CD1c-positive myeloid dendritic cell (primary cell): ENCODE measurements at regions not wholly inside any gene's neighbourhood (a gene's known extent, or its start where the extent isn't known, plus 50 kb on each side); places are given as distances from the start of the nearest gene placed in this dataset.

Experiments used
- DNase-seq: peaks from one replicate; pipeline ENCODE4 v3.0.0-alpha.2; 2016; ENCODE audit errors: extremely low spot score

DNA sequence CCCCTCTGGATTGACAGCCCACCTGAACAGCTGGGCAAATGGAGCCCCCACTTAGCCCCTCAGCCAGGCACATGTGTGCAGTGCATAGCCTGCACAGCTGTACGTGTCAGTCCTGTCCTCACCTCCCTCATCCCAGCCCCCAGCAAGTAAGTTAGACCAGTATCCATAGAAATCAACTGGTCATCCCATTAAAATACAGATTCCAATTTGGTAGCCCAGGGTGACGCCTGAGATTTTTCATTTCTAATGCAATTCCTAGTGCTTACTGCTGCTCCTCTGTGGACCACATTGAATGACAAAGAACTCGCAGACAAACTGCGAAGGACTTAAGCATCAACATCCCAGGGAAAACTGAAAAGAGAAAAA, 99.0 kb upstream of the GJB5 start:
- no peak for DNase-seq

GRCh38 chr1:34656299-34656698, 98.5 kb upstream of the GJB5 start:
- DNase-seq = no peak

GRCh38 chr1:34656731-34657130, 98.1 kb upstream of the GJB5 start:
- DNase-seq = no peak

DNA sequence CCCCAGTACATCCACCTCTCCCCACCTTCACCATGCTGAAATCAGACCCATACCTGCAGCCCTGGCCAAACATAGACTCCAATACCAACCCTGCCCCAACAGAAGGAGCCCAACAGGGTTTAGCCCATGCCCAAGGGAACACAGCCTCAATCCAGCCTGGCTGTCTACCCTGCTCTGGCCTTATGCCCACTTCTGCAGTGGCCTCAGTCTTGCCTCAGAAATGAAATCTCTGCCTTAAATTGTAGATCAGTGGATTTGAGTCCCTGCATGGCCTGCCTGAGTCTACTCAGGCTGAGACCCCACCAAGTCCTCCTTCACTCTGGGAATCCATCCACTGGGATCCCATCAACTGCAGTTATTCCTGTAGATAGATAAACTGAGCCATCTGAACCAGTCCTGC, 97.6 kb upstream of the GJB5 start:
- DNase-seq = no peak

- DNase-seq = no peak
These were observed 97.0 kb upstream of the GJB5 start for GRCh38 chr1:34657849-34658248.

- DNase-seq = no peak
These were observed 91.8 kb upstream of the GJB5 start for GRCh38 chr1:34663031-34663430.

DNA sequence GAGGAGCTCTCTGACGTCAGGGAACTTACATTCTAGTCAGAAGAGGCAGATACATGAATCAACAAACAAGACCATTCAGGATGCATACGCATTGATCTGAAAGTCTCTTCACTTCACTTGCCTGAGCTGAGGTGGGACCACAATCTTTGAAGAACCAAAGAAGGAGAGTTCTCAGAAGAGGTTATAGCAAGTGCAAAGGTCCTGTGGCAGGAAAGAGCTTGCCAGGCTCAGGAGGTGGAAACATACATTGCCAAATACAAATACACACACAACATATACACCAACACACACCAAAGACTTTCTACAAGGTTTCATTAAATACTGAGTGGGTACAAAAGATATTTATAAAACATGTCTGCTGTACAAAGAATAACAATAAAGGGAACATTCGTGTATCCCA, 86.8 kb upstream of the GJB5 start:
- DNase-seq = no peak

DNA sequence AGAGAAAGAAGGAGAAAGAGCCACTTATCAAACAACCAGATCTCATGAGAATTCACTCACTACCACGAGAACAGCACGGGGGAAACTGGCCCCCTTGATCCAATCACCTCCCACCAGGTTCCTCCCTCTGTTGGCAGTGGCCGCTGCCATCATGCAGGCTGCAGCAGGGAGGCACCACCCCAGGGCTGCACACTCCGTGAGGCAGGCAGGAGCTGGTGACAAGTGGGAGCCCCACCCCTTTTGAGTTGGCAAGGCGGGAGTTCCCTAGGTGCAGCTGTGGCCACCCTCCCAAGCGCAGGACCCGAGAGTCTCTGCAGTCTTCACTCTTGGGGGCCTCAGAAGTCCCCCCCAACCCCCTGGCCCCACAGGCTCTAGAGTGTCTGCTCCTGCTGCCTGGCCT, 83.9 kb upstream of the GJB5 start:
- no peak for DNase-seq

- no peak for DNase-seq
These were observed 83.0 kb upstream of the GJB5 start for GRCh38 chr1:34671887-34672286.

DNA sequence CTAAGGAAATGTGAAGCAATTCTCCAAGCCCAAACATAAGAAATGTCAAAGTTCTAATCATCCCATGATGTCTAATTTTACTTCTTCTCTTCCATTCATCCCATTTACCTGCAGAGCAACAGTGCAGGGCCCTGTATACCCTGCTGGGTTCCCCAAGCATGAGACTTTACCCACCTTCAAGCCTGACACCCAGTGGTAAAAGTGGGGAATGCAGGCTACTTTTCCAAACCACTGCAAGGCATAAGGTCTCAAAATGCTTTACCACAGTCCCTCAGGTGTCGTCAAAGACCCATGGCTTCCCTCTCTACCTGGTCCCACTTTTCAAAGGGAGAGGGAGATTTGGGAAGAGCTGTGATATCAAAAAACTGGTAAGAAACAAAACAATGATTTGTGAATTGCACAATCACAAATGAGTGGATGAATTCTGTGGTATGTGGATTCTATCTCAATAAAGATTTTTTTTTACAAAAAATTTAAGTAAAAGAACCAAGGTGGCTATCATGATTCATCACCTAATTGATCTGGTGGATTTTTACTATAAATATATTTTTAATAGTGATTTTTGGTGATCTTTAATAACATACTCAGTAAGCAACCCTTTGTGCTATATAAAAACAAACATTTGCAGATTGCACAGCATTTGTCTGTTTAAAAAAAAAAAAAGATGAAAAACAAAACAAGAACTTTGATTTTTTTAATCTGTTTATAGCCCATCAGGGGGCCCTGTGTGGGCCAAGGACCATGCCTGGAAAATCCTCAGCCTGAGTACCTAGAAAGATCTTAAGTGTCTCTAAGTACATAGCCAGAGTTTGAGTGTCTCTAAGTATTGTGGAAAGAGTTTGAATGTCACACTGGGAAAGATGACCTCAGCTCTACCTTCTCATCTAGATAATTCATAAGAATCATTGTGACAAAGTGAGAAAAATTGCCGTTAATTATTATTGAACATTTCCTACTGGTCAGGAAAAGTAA, 73.1 kb upstream of the GJB5 start:
- DNase-seq = peak; percentile 20

GRCh38 chr1:34682452-34683223, 72.2 kb upstream of the GJB5 start:
- DNase-seq = no peak

DNA sequence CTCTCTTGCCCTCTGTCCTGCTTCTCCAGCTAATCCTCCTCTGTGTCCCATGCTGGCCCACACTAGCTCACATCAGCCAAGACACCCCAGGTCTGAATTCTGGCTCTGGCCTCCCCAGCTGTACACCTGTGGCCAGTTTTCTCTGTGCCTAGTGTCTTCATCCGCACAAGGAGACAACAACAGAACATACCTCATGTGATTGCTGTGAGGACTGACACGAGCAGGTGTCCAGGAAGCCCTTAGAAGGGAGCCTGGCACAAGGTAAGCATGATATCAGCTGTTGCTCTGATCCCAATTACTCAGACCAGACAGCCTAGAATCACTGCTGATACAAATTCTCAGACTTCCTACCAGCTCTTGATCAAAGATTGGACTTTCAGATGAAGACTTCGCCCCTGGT, 71.2 kb upstream of the GJB5 start:
- no peak for DNase-seq

DNA sequence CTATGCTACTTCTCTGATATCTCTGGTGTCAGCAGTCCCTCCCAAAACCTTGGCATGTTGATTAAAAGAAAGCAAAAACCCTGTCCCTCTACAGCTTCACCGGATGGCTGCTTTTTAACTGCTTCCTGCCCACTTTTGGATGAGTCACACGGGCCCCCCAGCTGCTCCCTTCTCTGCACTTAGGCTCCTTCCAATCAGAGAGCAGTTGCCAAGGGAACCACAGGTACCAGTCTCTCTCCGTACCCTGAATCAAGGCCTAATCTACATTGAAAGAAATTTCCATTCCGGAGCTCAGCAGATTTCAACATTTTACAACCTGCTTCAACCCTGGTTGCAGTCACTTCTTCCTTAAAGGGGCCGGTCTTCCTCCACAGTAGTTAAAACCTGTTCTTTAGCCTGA, 70.6 kb upstream of the GJB5 start:
- no peak for DNase-seq

GRCh38 chr1:34685225-34685624, 69.6 kb upstream of the GJB5 start:
- DNase-seq = no peak

GRCh38 chr1:34686531-34686930, 68.3 kb upstream of the GJB5 start:
- DNase-seq = no peak

DNA sequence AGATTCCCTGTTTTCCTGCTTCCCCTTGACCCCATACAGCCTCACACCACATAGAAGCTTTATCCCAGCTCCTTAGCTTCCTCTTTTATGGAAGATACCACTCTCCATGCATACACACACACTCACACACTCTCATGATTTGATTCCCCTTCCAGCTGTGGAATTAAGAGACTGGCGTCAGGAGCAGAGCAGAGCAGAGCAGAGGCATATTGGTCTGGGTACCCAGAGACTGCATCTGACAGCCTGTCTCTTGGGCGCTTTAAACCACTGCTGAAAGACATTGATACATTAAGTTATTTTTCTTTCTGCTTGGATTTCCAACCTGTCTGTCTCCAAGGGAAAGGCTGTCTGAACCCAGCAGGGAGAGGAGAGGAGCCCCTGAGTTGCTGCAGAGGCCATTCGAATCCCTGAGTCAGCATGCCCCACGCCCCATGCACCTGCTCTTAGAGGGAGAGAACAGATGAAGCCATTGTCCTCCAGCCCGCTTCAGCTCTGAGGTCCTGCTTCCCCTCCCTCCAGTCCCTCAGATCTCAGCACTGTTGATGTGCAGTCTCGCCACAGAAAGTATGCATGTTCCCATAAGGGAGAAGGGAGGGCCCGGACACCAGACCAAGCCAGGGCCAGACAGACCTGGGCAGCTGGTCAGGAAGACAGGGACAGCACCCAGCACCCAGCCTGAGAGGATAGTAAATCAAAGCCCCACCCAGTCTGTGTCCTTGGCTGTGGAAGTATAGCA, 66.7 kb upstream of the GJB5 start:
- DNase-seq = no peak

DNA sequence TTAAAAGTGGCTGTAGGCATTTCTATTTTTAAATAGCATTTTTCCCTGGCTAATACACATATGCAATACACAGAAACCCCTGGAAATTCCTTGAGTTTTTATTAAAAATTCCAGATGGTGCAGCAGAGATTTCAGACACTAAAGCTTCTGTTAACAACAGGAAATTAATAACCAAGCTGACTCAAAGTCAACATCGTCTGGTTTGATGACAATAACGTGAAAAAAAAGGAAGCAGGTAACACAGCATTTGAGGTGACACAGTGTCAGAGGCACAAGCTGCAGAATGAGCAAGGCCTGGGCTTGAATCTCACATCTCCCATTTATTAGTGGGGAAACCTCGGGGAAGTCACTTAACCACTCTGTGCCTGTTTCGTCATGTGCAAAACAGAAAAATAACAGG, 64.6 kb upstream of the GJB5 start:
- DNase-seq = no peak

GRCh38 chr1:34693081-34693480, 61.8 kb upstream of the GJB5 start:
- no peak for DNase-seq

- DNase-seq = no peak
These were observed 60.5 kb upstream of the GJB5 start for GRCh38 chr1:34694383-34694782.

GRCh38 chr1:34695580-34695979, 59.3 kb upstream of the GJB5 start:
- DNase-seq = no peak

DNA sequence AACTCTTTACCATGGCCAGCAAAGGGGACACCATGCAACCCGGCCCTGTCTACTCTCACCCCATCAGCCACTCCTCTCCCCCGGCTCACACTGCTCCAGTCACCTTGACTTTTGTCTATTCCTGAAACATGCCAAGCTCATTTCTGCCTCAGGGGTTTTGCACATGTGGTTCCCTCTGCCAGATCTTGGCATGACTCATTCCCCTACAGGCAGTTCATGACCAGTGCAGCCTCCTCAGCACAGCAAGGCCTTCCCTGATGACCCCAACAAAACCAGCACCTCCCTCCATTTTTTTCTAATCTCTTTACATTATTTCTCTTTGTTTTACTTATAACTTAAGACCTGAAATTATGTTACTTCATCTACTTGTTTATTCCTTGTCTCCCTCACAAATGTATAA, 58.6 kb upstream of the GJB5 start:
- DNase-seq = no peak

GRCh38 chr1:34696981-34697380, 57.9 kb upstream of the GJB5 start:
- DNase-seq = no peak
